ENCODE measurements at regions not wholly inside any gene's neighbourhood (a gene's known extent, or its start where the extent isn't known, plus 50 kb on each side); places are given as distances from the start of the nearest gene placed in this dataset.

DNA sequence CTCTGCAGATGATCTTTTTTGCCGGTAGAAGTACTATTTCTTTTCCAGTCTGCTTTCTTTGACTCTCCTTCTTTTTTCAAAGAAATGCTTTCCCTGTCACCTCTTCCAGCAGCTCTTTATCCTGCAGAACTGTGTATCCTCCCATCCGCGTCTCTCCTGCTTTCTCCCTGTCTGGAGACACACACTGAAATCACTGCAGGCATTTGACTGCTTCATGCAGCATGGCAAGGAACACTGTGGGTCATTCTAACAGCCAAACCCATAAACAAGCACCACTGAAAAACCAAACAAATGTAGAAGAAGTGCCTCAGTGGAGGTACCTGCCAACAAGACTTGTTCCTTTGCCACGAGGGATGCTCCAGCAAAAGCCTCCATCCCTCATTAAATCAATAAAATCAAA lies 403.7 kb upstream of the CITED2 start:
- no peak for TF ChIP-seq CTCF (IDR thresholded peaks at IDR 0.05; ENCODE audit: insufficient read depth, low read depth, low read length, missing control alignments)
- H3K4me3 ChIP-seq (ENCODE audit: low read length) = no peak overlapping the region

GRCh38 chr6:139777202-139777970 lies 402.9 kb upstream of the CITED2 start:
- TF ChIP-seq CTCF (IDR thresholded peaks at IDR 0.05; ENCODE audit: insufficient read depth, low read depth, low read length, missing control alignments) = no peak
- no peak for DNase-seq (ENCODE audit: low read depth)
- no peak overlapping the region for H3K4me3 ChIP-seq (ENCODE audit: low read length)

More for the DNA sequence above, 403.7 kb upstream of the CITED2 start:
- DNase-seq (ENCODE audit: low read depth) = no peak

DNA sequence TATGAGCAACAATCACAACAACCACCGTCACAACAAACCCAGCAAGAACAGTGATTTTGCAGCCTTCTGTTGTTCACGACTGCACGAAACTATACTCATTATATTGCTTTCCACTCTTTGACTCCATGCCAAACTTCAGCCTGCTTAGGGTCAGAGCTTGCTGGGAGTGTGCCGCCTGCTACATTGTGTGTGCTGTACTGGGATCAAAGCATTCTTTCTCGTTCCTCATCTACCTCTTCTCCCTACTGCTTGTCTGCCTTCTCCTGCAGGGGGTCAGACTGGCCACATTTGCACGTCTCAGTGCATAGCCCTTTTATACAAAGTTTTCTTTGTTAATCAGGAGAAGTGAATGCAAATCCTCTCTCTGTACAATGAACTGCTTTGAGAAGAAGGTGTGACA lies 401.6 kb upstream of the CITED2 start:
- H3K4me3 ChIP-seq (ENCODE audit: low read length) = no peak overlapping the region
- no peak for TF ChIP-seq CTCF (IDR thresholded peaks at IDR 0.05; ENCODE audit: insufficient read depth, low read depth, low read length, missing control alignments)
- DNase-seq (ENCODE audit: low read depth) = no peak

DNA sequence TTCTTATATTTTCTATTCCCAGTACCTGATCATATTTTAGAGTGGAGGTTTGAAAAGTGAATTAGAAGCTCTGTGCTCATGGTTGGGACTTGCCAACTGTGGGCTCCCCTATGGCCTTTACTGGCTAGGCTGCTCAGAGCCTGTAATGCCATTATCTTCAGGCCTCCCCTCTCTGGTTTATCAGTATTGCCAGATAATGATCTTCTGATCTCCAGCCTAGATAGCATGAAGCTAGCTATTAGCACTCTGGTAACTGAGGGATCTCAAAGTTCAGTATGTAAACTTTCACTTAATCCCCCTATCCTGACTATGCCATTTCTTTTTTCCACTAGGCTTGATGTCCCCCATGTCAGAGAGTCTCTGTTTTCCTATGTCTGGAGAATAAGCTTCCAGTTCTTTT lies 393.7 kb upstream of the CITED2 start:
- no peak for DNase-seq (ENCODE audit: low read depth)
- no peak overlapping the region for H3K4me3 ChIP-seq (ENCODE audit: low read length)
- no peak for TF ChIP-seq CTCF (IDR thresholded peaks at IDR 0.05; ENCODE audit: insufficient read depth, low read depth, low read length, missing control alignments)

GRCh38 chr6:139766796-139767195 lies 392.3 kb upstream of the CITED2 start:
- TF ChIP-seq CTCF (IDR thresholded peaks at IDR 0.05; ENCODE audit: insufficient read depth, low read depth, low read length, missing control alignments) = no peak
- H3K4me3 ChIP-seq (ENCODE audit: low read length) = no peak overlapping the region
- DNase-seq (ENCODE audit: low read depth) = no peak

DNA sequence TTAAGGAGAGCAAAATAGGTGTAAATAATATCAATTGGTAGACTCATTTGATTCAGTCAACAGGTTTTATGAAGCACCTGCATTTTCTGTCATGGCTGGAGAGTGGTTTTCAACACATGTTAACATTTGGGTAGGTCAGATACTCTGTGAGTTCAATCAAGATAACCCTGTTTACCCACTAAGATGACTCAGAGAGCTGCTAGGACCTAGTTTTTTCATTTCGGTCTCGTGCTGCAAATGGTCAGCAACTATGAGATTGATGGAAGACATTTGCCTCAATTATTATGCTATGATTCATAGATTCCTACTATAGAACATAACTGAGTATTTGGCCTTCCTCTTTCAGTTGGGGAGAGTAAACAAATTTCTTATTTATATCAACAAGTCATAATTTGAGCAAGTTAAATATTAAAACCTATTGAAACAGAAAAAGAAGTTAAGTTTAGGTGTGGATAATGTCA lies 391.4 kb upstream of the CITED2 start:
- H3K4me3 ChIP-seq (ENCODE audit: low read length) = no peak overlapping the region
- DNase-seq (ENCODE audit: low read depth) = peak; percentile 44
- no peak for TF ChIP-seq CTCF (IDR thresholded peaks at IDR 0.05; ENCODE audit: insufficient read depth, low read depth, low read length, missing control alignments)

- DNase-seq (ENCODE audit: low read depth) = peak; percentile 90
- no peak overlapping the region for H3K4me3 ChIP-seq (ENCODE audit: low read length)
- no peak for TF ChIP-seq CTCF (IDR thresholded peaks at IDR 0.05; ENCODE audit: insufficient read depth, low read depth, low read length, missing control alignments)
Measured at GRCh38 chr6:139764498-139764986, 390.1 kb upstream of the CITED2 start.

Measured in epithelial cell of esophagus (primary cell).